IMR-90 (cell line): ENCODE measurements at regions not wholly inside any gene's neighbourhood (a gene's known extent, or its start where the extent isn't known, plus 50 kb on each side); places are given as distances from the start of the nearest gene placed in this dataset.
"Not testable (repeated sequence)": the region's sequence is repeated elsewhere in the genome, so short reads cannot be mapped to it uniquely, and the experiment has no call there.

Experiments used
- CHD1 ChIP-seq: IDR thresholded peaks from 2 replicates; pipeline ENCODE4 v1.6.1; 2012; ENCODE audit warnings: low read depth, low read length, improper control_type of control experiment
- FOS ChIP-seq: fragments of 150-350 bp; IDR thresholded peaks from 2 replicates; pipeline ENCODE4 v1.6.1; 2016; ENCODE audit warnings: low read depth, low read length
- POLR2A ChIP-seq: IDR thresholded peaks from 2 replicates; pipeline ENCODE4 v1.6.1; 2012; ENCODE audit warnings: mild to moderate bottlenecking, low read depth, low read length
- RFX5 ChIP-seq: IDR thresholded peaks from 2 replicates; pipeline ENCODE4 v1.8.0; 2012; ENCODE audit warnings: low read depth, mild to moderate bottlenecking, low read length, moderate library complexity
- TF ChIP-seq, protein P1 (sequence below): conservative IDR thresholded peaks from 2 replicates; pipeline ENCODE4 v1.5.1; 2012; ENCODE audit warnings: mild to moderate bottlenecking, low read depth, low read length, improper control_type of control experiment

GRCh38 chr22:22774762-22775161 is 112.9 kb upstream of the IGLL5 start:
- not testable (repeated sequence) for TF ChIP-seq POLR2A, FOS, RFX5, CHD1
- TF ChIP-seq, protein P1, sequence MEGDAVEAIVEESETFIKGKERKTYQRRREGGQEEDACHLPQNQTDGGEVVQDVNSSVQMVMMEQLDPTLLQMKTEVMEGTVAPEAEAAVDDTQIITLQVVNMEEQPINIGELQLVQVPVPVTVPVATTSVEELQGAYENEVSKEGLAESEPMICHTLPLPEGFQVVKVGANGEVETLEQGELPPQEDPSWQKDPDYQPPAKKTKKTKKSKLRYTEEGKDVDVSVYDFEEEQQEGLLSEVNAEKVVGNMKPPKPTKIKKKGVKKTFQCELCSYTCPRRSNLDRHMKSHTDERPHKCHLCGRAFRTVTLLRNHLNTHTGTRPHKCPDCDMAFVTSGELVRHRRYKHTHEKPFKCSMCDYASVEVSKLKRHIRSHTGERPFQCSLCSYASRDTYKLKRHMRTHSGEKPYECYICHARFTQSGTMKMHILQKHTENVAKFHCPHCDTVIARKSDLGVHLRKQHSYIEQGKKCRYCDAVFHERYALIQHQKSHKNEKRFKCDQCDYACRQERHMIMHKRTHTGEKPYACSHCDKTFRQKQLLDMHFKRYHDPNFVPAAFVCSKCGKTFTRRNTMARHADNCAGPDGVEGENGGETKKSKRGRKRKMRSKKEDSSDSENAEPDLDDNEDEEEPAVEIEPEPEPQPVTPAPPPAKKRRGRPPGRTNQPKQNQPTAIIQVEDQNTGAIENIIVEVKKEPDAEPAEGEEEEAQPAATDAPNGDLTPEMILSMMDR: not testable (repeated sequence)
